ENCODE measurements at regions not wholly inside any gene's neighbourhood (a gene's known extent, or its start where the extent isn't known, plus 50 kb on each side); places are given as distances from the start of the nearest gene placed in this dataset.
"Not testable (repeated sequence)": the region's sequence is repeated elsewhere in the genome, so short reads cannot be mapped to it uniquely, and the experiment has no call there.

- DNase-seq = no peak
Measured at GRCh38 chr13:44132710-44133109, 240.9 kb upstream of the SERP2 start.

- DNase-seq = no peak
Measured at GRCh38 chr13:44133626-44134025, 240.0 kb upstream of the SERP2 start.

GRCh38 chr13:44135566-44135965 lies 238.1 kb upstream of the SERP2 start:
- no peak for DNase-seq

GRCh38 chr13:44136696-44137268 lies 236.8 kb upstream of the SERP2 start:
- DNase-seq = no peak

GRCh38 chr13:44137466-44137865 lies 236.2 kb upstream of the SERP2 start:
- DNase-seq = no peak

- no peak for DNase-seq
Measured at GRCh38 chr13:44140146-44140545, 233.5 kb upstream of the SERP2 start.

- peak; percentile 63 for DNase-seq
Measured at GRCh38 chr13:44140888-44141724, 232.5 kb upstream of the SERP2 start.

- DNase-seq = peak; percentile 98
Measured at GRCh38 chr13:44141725-44142539, 231.7 kb upstream of the SERP2 start.

- no peak for DNase-seq
Measured at GRCh38 chr13:44142540-44142867, 231.1 kb upstream of the SERP2 start.

- no peak for DNase-seq
Measured at GRCh38 chr13:44142941-44143665, 230.5 kb upstream of the SERP2 start.

GRCh38 chr13:44146138-44146537 lies 227.5 kb upstream of the SERP2 start:
- no peak for DNase-seq

GRCh38 chr13:44147233-44147632 lies 226.4 kb upstream of the SERP2 start:
- DNase-seq = no peak

- no peak for DNase-seq
Measured at GRCh38 chr13:44147648-44148047, 226.0 kb upstream of the SERP2 start.

GRCh38 chr13:44148159-44148914 lies 225.3 kb upstream of the SERP2 start:
- DNase-seq = no peak

GRCh38 chr13:44149231-44149630 lies 224.4 kb upstream of the SERP2 start:
- DNase-seq = not testable (repeated sequence)

GRCh38 chr13:44149821-44150220 lies 223.8 kb upstream of the SERP2 start:
- DNase-seq = no peak

- no peak for DNase-seq
Measured at GRCh38 chr13:44151474-44151873, 222.2 kb upstream of the SERP2 start.

GRCh38 chr13:44153496-44153895 lies 220.1 kb upstream of the SERP2 start:
- no peak for DNase-seq

- no peak for DNase-seq
Measured at GRCh38 chr13:44155422-44156293, 218.0 kb upstream of the SERP2 start.

GRCh38 chr13:44156294-44156658 lies 217.3 kb upstream of the SERP2 start:
- DNase-seq = no peak

GRCh38 chr13:44157606-44158005 lies 216.0 kb upstream of the SERP2 start:
- DNase-seq = no peak

Data from activated effector memory CD4-positive, alpha-beta T cell treated with anti-CD3 and anti-CD28 coated beads, Interleukin-2, amount 50 U/mL, for 16 hours (primary cell).